Body of pancreas (tissue), 4 donors: ENCODE measurements at regions not wholly inside any gene's neighbourhood (a gene's known extent, or its start where the extent isn't known, plus 50 kb on each side); places are given as distances from the start of the nearest gene placed in this dataset.
A peak's percentile ranks its signal among the peaks of the same experiment; 100 is the strongest.

Source experiments
- ATAC-seq: fragments of 150-250 bp; one replicate; pipeline ENCODE4 v1.9.1; 2016
- DNase-seq, 4 donors: peaks; one replicate each; pipeline ENCODE4 v3.0.0-alpha.2; 2019
- H3K27ac ChIP-seq, 4 donors: fragments of 200-600 bp; sonication (generic); 1 replicate in 3 of 4; 2 replicates in 1 of 4; pipeline versions ENCODE4 v1.5.1 to v1.6.1; 2016 to 2019; ENCODE audit warnings: mild to moderate bottlenecking in 1 of 4, mixed read lengths in 1 of 4, moderate library complexity in 1 of 4
- H3K27me3 ChIP-seq, 2 donors: fragments of 200-600 bp; sonication (generic); one replicate each; pipeline ENCODE4 v1.6.0; 2016; ENCODE audit warnings: mild to moderate bottlenecking in 1 of 2
- H3K36me3 ChIP-seq, 2 donors: fragments of 200-600 bp; sonication (generic); replicated peaks in 1 of 2; 2 replicates each; pipeline ENCODE4 v1.5.1; 2016; ENCODE audit warnings: low read depth in 2 of 2; ENCODE audit not compliant: insufficient read depth in 1 of 2
- H3K4me1 ChIP-seq: fragments of 200-600 bp; sonication (generic); one replicate; pipeline ENCODE4 v1.6.0; 2016
- H3K4me3 ChIP-seq, 2 donors: fragments of 200-600 bp; sonication (generic); 1 replicate in 1 of 2; 2 replicates in 1 of 2; pipeline ENCODE4 v1.5.1; 2016 to 2019
- H3K9me3 ChIP-seq, 3 donors: fragments of 200-600 bp; sonication (generic); 1 replicate in 2 of 3; 2 replicates in 1 of 3; pipeline ENCODE4 v1.5.1; 2016
- CTCF ChIP-seq, 7 experiments: fragments of 450-650 bp in 4 of 7; fragments of 200-600 bp in 3 of 7; sonication (generic) in 3 of 7; IDR thresholded peaks; one replicate each; pipeline ENCODE4 v1.5.1; 2016 to 2019; ENCODE audit warnings: antibody characterized with exemption in 7 of 7
- POLR2A ChIP-seq, 3 donors: fragments of 450-650 bp; IDR thresholded peaks; one replicate each; pipeline ENCODE4 v1.6.1; 2016; ENCODE audit warnings: antibody characterized with exemption in 3 of 3, mild to moderate bottlenecking in 2 of 3
- WGBS, 2 donors: methylation state at CpG; one replicate each; pipeline ENCODE4 v1.1.5; 2017; 5-methylcytosine and 5-hydroxymethylcytosine counted together
- intact Hi-C: fragments of 100-400 bp; cut with DNase I; formaldehyde crosslinking; loops from one replicate; pipeline ENCODE4 v1.15.1; 2023

- H3K4me1 ChIP-seq, result peaks cover 6% of the 10 kb centered on the region
- TF ChIP-seq POLR2A (IDR thresholded peaks at IDR 0.05) (no peak), CTCF (IDR thresholded peaks at IDR 0.05) (no peak)
- ATAC-seq (peak; percentile 48), DNase-seq (peak in 1 of 4 donors; percentile 31)
- 37% methylated on average over 2 of the region's 2 CpGs for WGBS, 2 donors
- H3K4me3 ChIP-seq, result no peak overlapping the region
- H3K27ac ChIP-seq, result peak overlapping the region in 1 of 4 donors; percentile 3
- no peaks in the 10 kb centered on the region for H3K9me3 ChIP-seq
- H3K27me3 ChIP-seq, result no peaks in the 10 kb centered on the region
- no peaks in the 10 kb centered on the region for H3K36me3 ChIP-seq
- intact Hi-C loops, result no loop called here
Observed at GRCh38 chr11:95378111-95378510, 147.1 kb upstream of the SESN3 start.

GRCh38 chr11:95375886-95376285 is 144.9 kb upstream of the SESN3 start:
- Histone ChIP-seq H3K4me3 (no peak overlapping the region), H3K36me3 (no peaks in the 10 kb centered on the region), H3K27ac (no peak overlapping the region), H3K9me3 (no peaks in the 10 kb centered on the region), H3K4me1 (peaks cover 6% of the 10 kb centered on the region), H3K27me3 (no peaks in the 10 kb centered on the region)
- no peak for ATAC-seq
- intact Hi-C loops, result no loop called here
- 42 to 54% methylated on average over 3 of the region's 3 CpGs for WGBS, 2 donors
- peak in 1 of 4 donors; percentile 3 for DNase-seq
- TF ChIP-seq CTCF (IDR thresholded peaks at IDR 0.05), result no peak
- TF ChIP-seq POLR2A (IDR thresholded peaks at IDR 0.05), result no peak

GRCh38 chr11:95375451-95375850 is 144.4 kb upstream of the SESN3 start:
- Histone ChIP-seq H3K27ac (no peak overlapping the region), H3K4me3 (no peak overlapping the region), H3K36me3 (no peaks in the 10 kb centered on the region), H3K27me3 (no peaks in the 10 kb centered on the region), H3K9me3 (no peaks in the 10 kb centered on the region), H3K4me1 (peaks cover 6% of the 10 kb centered on the region)
- 77 to 92% methylated on average over 1 of the region's 1 CpG for WGBS, 2 donors
- TF ChIP-seq CTCF (IDR thresholded peaks at IDR 0.05) (no peak), POLR2A (IDR thresholded peaks at IDR 0.05) (no peak)
- ATAC-seq (no peak), DNase-seq (no peak)
- intact Hi-C loops, result no loop called here

- no peak for ATAC-seq
- intact Hi-C loops, result no loop called here
- no peaks in the 10 kb centered on the region for H3K9me3 ChIP-seq
Observed at GRCh38 chr11:95374105-95374504, 143.1 kb upstream of the SESN3 start.

More at GRCh38 chr11:95374105-95374504, 143.1 kb upstream of the SESN3 start:
- TF ChIP-seq CTCF (IDR thresholded peaks at IDR 0.05) (no peak), POLR2A (IDR thresholded peaks at IDR 0.05) (no peak)
- H3K27ac ChIP-seq, result no peak overlapping the region
- DNase-seq, result no peak
- no peak overlapping the region for H3K4me3 ChIP-seq
- no peaks in the 10 kb centered on the region for H3K36me3 ChIP-seq
- 55 to 62% methylated on average over 4 of the region's 4 CpGs for WGBS, 2 donors
- H3K4me1 ChIP-seq, result peaks cover 6% of the 10 kb centered on the region
- no peaks in the 10 kb centered on the region for H3K27me3 ChIP-seq
